GM12878 (cell line): ENCODE measurements at regions not wholly inside any gene's neighbourhood (a gene's known extent, or its start where the extent isn't known, plus 50 kb on each side); places are given as distances from the start of the nearest gene placed in this dataset.

Source experiments
- ATAC-seq: fragments of 200-7000 bp; cut with Tn5 transposase; 3 replicates; pipeline ENCODE4 v1.9.1; 2020; ENCODE audit warnings: mild to moderate bottlenecking, moderate library complexity
- BruUV-seq: library from RNA; stranded (reverse); fragments of 400-500 nt; replicated peaks from 2 replicates; lab custom pipeline; 2021; lab: Mats Ljungman, UMichigan
- CTCF ChIA-PET: fragments of 300-600 bp; sonication (Branson Sonifier 250); formaldehyde crosslinking; extraction: SDS; loops from one replicate; lab custom pipeline; 2021; ENCODE audit warnings: inconsistent platforms; lab: Yijun Ruan, JAX
- POLR2A ChIA-PET: fragments of 350-600 bp; formaldehyde crosslinking; extraction: SDS; loops from one replicate; lab custom pipeline; 2021; ENCODE audit warnings: inconsistent platforms; lab: Charles Lee
- RAD21 ChIA-PET: fragments of 300-600 bp; sonication (Branson Sonifier 250); formaldehyde crosslinking; loops from one replicate; lab custom pipeline; 2023; ENCODE audit warnings: antibody characterized with exemption; ENCODE audit not compliant: unreplicated experiment; lab: Charles Lee
- SMC1A ChIA-PET: fragments of 300-600 bp; sonication (Branson Sonifier 250); formaldehyde crosslinking; loops from one replicate; lab custom pipeline; 2023; ENCODE audit not compliant: unreplicated experiment, uncharacterized antibody; lab: Charles Lee
- DNase-seq: peaks from one replicate; pipeline ENCODE4 v3.0.0-alpha.2; 2011; ENCODE audit warnings: low read depth, low spot score
- FAIRE-seq: peaks from 3 replicates; lab custom pipeline; 2011; peaks lifted over from hg19 to GRCh38; lab: Jason Lieb, UNC
- H2AFZ ChIP-seq: 2 replicates; pipeline ENCODE4 v1.6.0; 2011; ENCODE audit warnings: low read depth, low read length, control low read depth; ENCODE audit not compliant: control insufficient read depth
- H3K27ac ChIP-seq: 2 replicates; pipeline ENCODE4 v1.5.1; 2011; ENCODE audit warnings: control low read depth; ENCODE audit not compliant: control insufficient read depth, insufficient read depth
- H3K27me3 ChIP-seq, 2 experiments: replicated peaks in 1 of 2; 2 replicates each; pipeline versions ENCODE4 v1.6.0 to v1.6.1; 2011; ENCODE audit warnings: low read length in 1 of 2; ENCODE audit not compliant: control insufficient read depth in 2 of 2, insufficient read depth in 2 of 2
- H3K36me3 ChIP-seq, 2 experiments: 2 replicates each; pipeline ENCODE4 v1.5.1; 2011; ENCODE audit warnings: low read length in 1 of 2; ENCODE audit not compliant: control insufficient read depth in 2 of 2, insufficient read depth in 2 of 2
- H3K4me1 ChIP-seq: 2 replicates; pipeline ENCODE4 v1.6.1; 2011; ENCODE audit warnings: mild to moderate bottlenecking, low read length, moderate library complexity, mixed read lengths; ENCODE audit not compliant: control insufficient read depth, insufficient read depth
- H3K4me2 ChIP-seq: 2 replicates; pipeline ENCODE4 v1.6.0; 2011; ENCODE audit warnings: control low read depth; ENCODE audit not compliant: control insufficient read depth, insufficient read depth
- H3K4me3 ChIP-seq: fragments of 200-600 bp; sonication (generic); 2 replicates; pipeline ENCODE4 v1.5.1; 2016
- H3K79me2 ChIP-seq: 2 replicates; pipeline ENCODE4 v1.6.0; 2011; ENCODE audit warnings: low read length; ENCODE audit not compliant: control insufficient read depth, insufficient read depth
- H3K9ac ChIP-seq: 2 replicates; pipeline ENCODE4 v1.8.0; 2011; ENCODE audit warnings: low read length, control low read depth, mixed read lengths; ENCODE audit not compliant: control insufficient read depth, insufficient read depth
- H3K9me3 ChIP-seq: replicated peaks from 3 replicates; pipeline ENCODE4 v1.5.1; 2011; ENCODE audit warnings: mild to moderate bottlenecking, low read length; ENCODE audit not compliant: control insufficient read depth, insufficient read depth
- H4K20me1 ChIP-seq: 2 replicates; pipeline ENCODE4 v1.6.0; 2011; ENCODE audit not compliant: control insufficient read depth, insufficient read depth
- EGR1 ChIP-seq, 2 experiments: IDR thresholded peaks; 1 replicate in 1 of 2; 2 replicates in 1 of 2; pipeline ENCODE4 v1.6.1; 2011 to 2012; ENCODE audit warnings: low read depth in 2 of 2, low read length in 2 of 2, borderline replicate concordance in 1 of 2, mild to moderate bottlenecking in 1 of 2, moderate library complexity in 1 of 2
- FOXM1 ChIP-seq: IDR thresholded peaks from 2 replicates; pipeline ENCODE4 v1.6.1; 2012; ENCODE audit warnings: low read depth, mild to moderate bottlenecking, inconsistent platforms, low read length, moderate library complexity
- IRF4 ChIP-seq: IDR thresholded peaks from 2 replicates; pipeline ENCODE4 v1.6.1; 2011; ENCODE audit warnings: low read depth, low read length
- JUND ChIP-seq: IDR thresholded peaks from 2 replicates; pipeline ENCODE4 v1.6.1; 2012; ENCODE audit warnings: low read depth, mild to moderate bottlenecking, low read length, improper control_type of control experiment, moderate library complexity
- KDM1A ChIP-seq: fragments of 200-600 bp; sonication (generic); IDR thresholded peaks from 2 replicates; pipeline ENCODE4 v1.6.1; 2016; ENCODE audit warnings: borderline replicate concordance
- MTA2 ChIP-seq: fragments of 450-650 bp; IDR thresholded peaks from 2 replicates; pipeline ENCODE4 v1.6.1; 2016; ENCODE audit warnings: low read depth, mild to moderate bottlenecking, moderate library complexity
- NFIC ChIP-seq: IDR thresholded peaks from 2 replicates; pipeline ENCODE4 v1.6.1; 2012; ENCODE audit warnings: low read depth, mild to moderate bottlenecking, inconsistent platforms, low read length, moderate library complexity
- NRF1 ChIP-seq: conservative IDR thresholded peaks from 2 replicates; pipeline ENCODE4 v1.6.1; 2011; ENCODE audit warnings: mild to moderate bottlenecking, low read depth, low read length, improper control_type of control experiment
- PKNOX1 ChIP-seq: fragments of 450-650 bp; IDR thresholded peaks from 2 replicates; pipeline ENCODE4 v1.6.1; 2016; ENCODE audit warnings: mild to moderate bottlenecking
- POLR2A ChIP-seq: IDR thresholded peaks from 2 replicates; pipeline ENCODE4 v1.6.1; 2011; ENCODE audit warnings: low read depth, mild to moderate bottlenecking, low read length
- SMARCA5 ChIP-seq: fragments of 450-650 bp; IDR thresholded peaks from 2 replicates; pipeline ENCODE4 v1.6.1; 2017; ENCODE audit warnings: mild to moderate bottlenecking
- SREBF1 ChIP-seq: IDR thresholded peaks from 2 replicates; pipeline ENCODE4 v1.6.1; 2012; ENCODE audit warnings: mild to moderate bottlenecking, low read length
- STAT1 ChIP-seq: fragments of 450-650 bp; conservative IDR thresholded peaks from 2 replicates; pipeline ENCODE4 v1.6.1; 2014; ENCODE audit warnings: antibody characterized with exemption, mild to moderate bottlenecking
- TARDBP ChIP-seq: IDR thresholded peaks from 2 replicates; pipeline ENCODE4 v1.6.1; 2016; ENCODE audit warnings: borderline replicate concordance
- ZNF207 ChIP-seq: fragments of 450-650 bp; IDR thresholded peaks from 2 replicates; pipeline ENCODE4 v1.6.1; 2014; ENCODE audit warnings: antibody characterized with exemption, mild to moderate bottlenecking, borderline replicate concordance
- WGBS: methylation state at CpG from one replicate; pipeline ENCODE4 v1.1.6; 2016; ENCODE audit warnings: low lambda C conversion rate; ENCODE audit not compliant: insufficient replicate concordance, insufficient coverage; ENCODE audit errors: missing lambda C conversion rate; 5-methylcytosine and 5-hydroxymethylcytosine counted together
- in situ Hi-C: fragments of 300-500 bp; cut with MboI; formaldehyde crosslinking; loops from 9 replicates; pipeline ENCODE4 v1.14.3; 2018; ENCODE audit warnings: mixed read lengths
- intact Hi-C: fragments of 100-400 bp; cut with micrococcal nuclease; formaldehyde crosslinking; loops from one replicate; pipeline ENCODE4 v1.14.2; 2022; ENCODE audit not compliant: unreplicated experiment
- TF ChIP-seq, protein P1 (sequence below): IDR thresholded peaks from 2 replicates; pipeline ENCODE4 v1.6.1; 2011; ENCODE audit warnings: borderline replicate concordance, low read depth, mild to moderate bottlenecking, moderate library complexity, mixed read lengths, low read length; ENCODE audit not compliant: insufficient read depth; ENCODE audit errors: extremely low read length
- TF ChIP-seq, protein P2 (sequence below): fragments of 450-650 bp; formaldehyde crosslinking; IDR thresholded peaks from 2 replicates; pipeline ENCODE4 v1.4.0; 2020; ENCODE audit warnings: mild to moderate bottlenecking, moderate library complexity
- TF ChIP-seq, protein P3 (sequence below): IDR thresholded peaks from 2 replicates; pipeline ENCODE4 v1.6.1; 2012; ENCODE audit warnings: mild to moderate bottlenecking, low read depth, low read length

DNA sequence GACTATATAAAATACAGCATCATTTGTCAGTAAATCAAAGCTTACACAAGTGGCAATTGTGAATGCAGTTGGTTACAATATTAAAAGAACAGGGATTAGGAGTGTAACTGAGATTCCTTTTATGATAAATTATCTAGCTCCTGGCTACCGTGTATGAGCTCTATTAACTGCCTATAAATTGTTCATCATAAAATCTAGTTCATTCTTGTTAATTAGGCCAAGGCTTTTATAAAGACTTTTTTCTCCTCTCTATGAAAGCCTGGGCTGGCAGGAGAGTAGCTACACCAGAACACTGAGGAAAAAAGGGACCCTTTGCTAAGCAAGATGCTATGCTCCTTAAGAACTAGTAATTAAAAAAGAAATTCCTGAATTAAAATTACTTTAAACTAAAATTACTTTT lies 132.4 kb upstream of the MEF2C start:
- ChIA-PET CTCF (interaction anchor here (1.9 kb wide), 1 partner anchor 20 kb away, joined by 5 read pairs; no protein-coding TSS in a partner anchor), RAD21 (no interaction called here), POLR2A (no interaction called here), SMC1A (interaction anchor here (1.0 kb wide), 1 partner anchor 10 kb away, joined by 5 read pairs; no protein-coding TSS in a partner anchor)
- Histone ChIP-seq H3K4me3 (no peak overlapping the region), H3K27ac (no peak overlapping the region), H3K36me3 (no peaks in the 10 kb centered on the region), H4K20me1 (no peaks in the 10 kb centered on the region), H2AFZ (no peak overlapping the region), H3K9ac (no peak overlapping the region), H3K9me3 (no peaks in the 10 kb centered on the region), H3K4me1 (no peaks in the 10 kb centered on the region), H3K79me2 (no peaks in the 10 kb centered on the region), H3K4me2 (no peak overlapping the region), H3K27me3 (no peaks in the 10 kb centered on the region)
- intact Hi-C loops = no loop called here
- DNase-seq (no peak), ATAC-seq (no peak), FAIRE-seq (no peak)
- in situ Hi-C loops = no loop called here
- 100% methylated on average over 1 of the region's 1 CpG for WGBS
- BruUV-seq = no TSS peak
- TF ChIP-seq IRF4 = no peak
- TF ChIP-seq POLR2A = no peak
- no peak for TF ChIP-seq SMARCA5
- TF ChIP-seq PKNOX1 = no peak
- TF ChIP-seq NFIC = no peak
- no peak for TF ChIP-seq EGR1 (IDR thresholded peaks at IDR 0.05; ENCODE audit: borderline replicate concordance in 1 of 2, low read depth in 2 of 2, low read length in 2 of 2)
- no peak for TF ChIP-seq JUND
- TF ChIP-seq NRF1 = no peak
- no peak for TF ChIP-seq KDM1A
- TF ChIP-seq TARDBP = no peak
- TF ChIP-seq MTA2 = no peak
- TF ChIP-seq FOXM1 = no peak
- no peak for TF ChIP-seq SREBF1
- TF ChIP-seq, protein P1, sequence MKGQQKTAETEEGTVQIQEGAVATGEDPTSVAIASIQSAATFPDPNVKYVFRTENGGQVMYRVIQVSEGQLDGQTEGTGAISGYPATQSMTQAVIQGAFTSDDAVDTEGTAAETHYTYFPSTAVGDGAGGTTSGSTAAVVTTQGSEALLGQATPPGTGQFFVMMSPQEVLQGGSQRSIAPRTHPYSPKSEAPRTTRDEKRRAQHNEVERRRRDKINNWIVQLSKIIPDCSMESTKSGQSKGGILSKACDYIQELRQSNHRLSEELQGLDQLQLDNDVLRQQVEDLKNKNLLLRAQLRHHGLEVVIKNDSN = no peak
- TF ChIP-seq ZNF207 = no peak
- TF ChIP-seq, protein P2, sequence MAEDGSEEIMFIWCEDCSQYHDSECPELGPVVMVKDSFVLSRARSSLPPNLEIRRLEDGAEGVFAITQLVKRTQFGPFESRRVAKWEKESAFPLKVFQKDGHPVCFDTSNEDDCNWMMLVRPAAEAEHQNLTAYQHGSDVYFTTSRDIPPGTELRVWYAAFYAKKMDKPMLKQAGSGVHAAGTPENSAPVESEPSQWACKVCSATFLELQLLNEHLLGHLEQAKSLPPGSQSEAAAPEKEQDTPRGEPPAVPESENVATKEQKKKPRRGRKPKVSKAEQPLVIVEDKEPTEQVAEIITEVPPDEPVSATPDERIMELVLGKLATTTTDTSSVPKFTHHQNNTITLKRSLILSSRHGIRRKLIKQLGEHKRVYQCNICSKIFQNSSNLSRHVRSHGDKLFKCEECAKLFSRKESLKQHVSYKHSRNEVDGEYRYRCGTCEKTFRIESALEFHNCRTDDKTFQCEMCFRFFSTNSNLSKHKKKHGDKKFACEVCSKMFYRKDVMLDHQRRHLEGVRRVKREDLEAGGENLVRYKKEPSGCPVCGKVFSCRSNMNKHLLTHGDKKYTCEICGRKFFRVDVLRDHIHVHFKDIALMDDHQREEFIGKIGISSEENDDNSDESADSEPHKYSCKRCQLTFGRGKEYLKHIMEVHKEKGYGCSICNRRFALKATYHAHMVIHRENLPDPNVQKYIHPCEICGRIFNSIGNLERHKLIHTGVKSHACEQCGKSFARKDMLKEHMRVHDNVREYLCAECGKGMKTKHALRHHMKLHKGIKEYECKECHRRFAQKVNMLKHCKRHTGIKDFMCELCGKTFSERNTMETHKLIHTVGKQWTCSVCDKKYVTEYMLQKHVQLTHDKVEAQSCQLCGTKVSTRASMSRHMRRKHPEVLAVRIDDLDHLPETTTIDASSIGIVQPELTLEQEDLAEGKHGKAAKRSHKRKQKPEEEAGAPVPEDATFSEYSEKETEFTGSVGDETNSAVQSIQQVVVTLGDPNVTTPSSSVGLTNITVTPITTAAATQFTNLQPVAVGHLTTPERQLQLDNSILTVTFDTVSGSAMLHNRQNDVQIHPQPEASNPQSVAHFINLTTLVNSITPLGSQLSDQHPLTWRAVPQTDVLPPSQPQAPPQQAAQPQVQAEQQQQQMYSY (CRISPR knock-in tag) = no peak
- no peak for TF ChIP-seq STAT1
- TF ChIP-seq, protein P3, sequence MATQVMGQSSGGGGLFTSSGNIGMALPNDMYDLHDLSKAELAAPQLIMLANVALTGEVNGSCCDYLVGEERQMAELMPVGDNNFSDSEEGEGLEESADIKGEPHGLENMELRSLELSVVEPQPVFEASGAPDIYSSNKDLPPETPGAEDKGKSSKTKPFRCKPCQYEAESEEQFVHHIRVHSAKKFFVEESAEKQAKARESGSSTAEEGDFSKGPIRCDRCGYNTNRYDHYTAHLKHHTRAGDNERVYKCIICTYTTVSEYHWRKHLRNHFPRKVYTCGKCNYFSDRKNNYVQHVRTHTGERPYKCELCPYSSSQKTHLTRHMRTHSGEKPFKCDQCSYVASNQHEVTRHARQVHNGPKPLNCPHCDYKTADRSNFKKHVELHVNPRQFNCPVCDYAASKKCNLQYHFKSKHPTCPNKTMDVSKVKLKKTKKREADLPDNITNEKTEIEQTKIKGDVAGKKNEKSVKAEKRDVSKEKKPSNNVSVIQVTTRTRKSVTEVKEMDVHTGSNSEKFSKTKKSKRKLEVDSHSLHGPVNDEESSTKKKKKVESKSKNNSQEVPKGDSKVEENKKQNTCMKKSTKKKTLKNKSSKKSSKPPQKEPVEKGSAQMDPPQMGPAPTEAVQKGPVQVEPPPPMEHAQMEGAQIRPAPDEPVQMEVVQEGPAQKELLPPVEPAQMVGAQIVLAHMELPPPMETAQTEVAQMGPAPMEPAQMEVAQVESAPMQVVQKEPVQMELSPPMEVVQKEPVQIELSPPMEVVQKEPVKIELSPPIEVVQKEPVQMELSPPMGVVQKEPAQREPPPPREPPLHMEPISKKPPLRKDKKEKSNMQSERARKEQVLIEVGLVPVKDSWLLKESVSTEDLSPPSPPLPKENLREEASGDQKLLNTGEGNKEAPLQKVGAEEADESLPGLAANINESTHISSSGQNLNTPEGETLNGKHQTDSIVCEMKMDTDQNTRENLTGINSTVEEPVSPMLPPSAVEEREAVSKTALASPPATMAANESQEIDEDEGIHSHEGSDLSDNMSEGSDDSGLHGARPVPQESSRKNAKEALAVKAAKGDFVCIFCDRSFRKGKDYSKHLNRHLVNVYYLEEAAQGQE = no peak
